ELR (cell line): ENCODE measurements at regions not wholly inside any gene's neighbourhood (a gene's known extent, or its start where the extent isn't known, plus 50 kb on each side); places are given as distances from the start of the nearest gene placed in this dataset.
A peak's percentile ranks its signal among the peaks of the same experiment; 100 is the strongest.

Experiments used
- DNase-seq: peaks from one replicate; pipeline ENCODE4 v3.0.0-alpha.2; 2015; ENCODE audit warnings: low read depth

- no peak for DNase-seq
Measured at GRCh38 chr3:72434296-72434695, 413.9 kb downstream of the SHQ1 start.

- no peak for DNase-seq
Measured at GRCh38 chr3:72432246-72432645, 416.0 kb downstream of the SHQ1 start.

GRCh38 chr3:72429589-72430353 lies 418.5 kb downstream of the SHQ1 start:
- no peak for DNase-seq

DNA sequence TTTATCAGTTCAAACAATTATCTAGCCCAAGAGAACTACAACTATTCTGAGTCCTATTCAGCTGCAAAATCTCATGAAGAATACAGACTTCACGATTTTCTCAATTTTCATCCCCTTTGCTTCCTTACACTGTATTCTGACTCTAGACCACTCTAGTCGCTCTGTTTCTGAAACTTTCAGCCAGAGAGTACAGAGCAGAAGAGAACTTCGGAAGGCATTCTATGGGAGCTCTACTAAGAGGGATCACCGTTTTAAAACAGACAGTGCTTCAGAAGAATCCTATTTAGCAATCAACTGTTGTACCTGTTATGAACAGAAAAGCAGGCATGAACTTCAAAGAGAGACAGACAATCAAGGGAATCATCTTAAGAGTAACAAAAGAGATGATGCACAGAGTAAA lies 419.4 kb downstream of the SHQ1 start:
- no peak for DNase-seq

GRCh38 chr3:72427624-72428023 lies 420.6 kb downstream of the SHQ1 start:
- DNase-seq = no peak

GRCh38 chr3:72426618-72427397 lies 421.4 kb downstream of the SHQ1 start:
- no peak for DNase-seq

DNA sequence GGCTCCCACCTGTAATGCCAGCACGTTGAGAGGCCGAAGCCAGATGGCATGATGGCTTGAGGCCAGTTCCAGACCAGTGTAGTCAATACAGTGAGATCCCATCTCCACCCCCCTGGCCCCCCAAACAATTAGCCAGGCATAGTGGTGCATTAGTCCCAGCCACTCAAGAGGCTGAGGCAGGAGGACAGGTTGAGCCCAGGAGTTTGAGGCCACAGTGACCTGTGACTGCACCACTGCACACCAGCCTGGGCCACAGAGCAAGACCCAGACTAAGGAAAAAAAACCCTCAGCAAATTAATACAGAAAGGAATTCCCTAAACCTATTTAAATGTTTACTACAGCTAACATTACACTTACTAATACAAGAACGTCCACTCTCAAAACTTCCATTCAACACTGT lies 424.6 kb downstream of the SHQ1 start:
- DNase-seq = no peak

DNA sequence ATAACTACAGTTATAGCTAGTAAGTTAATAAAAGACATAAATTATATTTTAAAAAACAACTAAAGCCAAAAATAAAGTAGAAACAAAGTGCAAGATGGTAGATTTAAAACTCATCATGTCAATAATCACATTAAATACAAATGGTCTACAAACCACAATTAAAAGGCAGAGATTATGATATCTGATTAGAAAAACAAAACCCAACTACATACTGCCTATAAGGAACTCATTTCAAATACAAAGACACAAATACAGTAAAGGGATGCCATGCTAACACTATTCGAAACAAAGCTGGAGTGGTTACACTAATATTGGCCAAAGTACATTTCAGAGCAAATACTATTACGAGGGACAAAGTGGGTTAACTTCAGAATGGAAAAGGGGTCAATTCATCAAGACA lies 426.5 kb downstream of the SHQ1 start:
- no peak for DNase-seq

GRCh38 chr3:72421126-72421525 lies 427.1 kb downstream of the SHQ1 start:
- DNase-seq = no peak

DNA sequence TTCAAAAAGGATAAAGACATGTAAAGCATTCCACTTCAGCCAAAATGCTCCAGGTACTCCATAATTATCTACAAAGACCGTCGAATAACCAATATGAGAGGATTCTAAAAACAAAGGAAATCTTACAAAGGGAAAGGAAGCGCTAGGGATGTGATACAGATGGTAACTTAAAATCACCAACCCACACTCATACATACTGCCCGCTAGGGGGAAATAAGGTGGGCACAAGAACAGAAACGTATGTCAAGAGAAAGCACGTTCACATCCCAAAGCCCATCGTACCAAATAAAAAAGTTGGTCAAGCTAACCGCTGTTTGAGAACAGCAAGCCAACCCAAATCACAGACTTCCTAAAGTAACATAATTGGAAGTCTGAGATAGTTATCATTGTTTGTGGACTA lies 429.4 kb downstream of the SHQ1 start:
- DNase-seq = no peak

GRCh38 chr3:72418244-72418643 lies 430.0 kb downstream of the SHQ1 start:
- peak; percentile 58 for DNase-seq

DNA sequence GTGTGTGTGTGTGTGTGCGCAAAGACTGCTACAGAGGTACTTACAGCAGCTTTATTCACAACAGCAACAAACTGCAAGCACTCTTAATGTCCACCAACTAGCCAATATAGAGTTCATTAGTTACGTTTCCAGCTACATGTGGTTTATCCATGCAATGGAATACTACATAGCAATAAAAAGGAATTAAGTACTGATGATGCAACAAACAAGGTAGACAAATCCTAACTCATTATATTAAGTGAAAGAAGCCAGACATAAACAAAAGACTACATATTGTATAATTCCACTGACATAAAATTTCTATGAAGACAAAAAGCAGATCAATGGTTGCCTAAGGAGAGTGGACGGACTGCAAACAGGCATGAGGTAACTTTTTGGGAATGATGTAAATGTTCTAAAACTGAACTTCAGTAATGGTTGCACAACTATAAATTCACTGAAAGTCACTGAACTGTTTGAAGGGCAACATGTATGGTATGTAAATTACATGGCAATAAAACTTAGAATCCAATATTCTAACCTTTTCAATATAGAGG lies 433.7 kb downstream of the SHQ1 start:
- no peak for DNase-seq

GRCh38 chr3:72413228-72413627 lies 435.0 kb downstream of the SHQ1 start:
- peak; percentile 53 for DNase-seq

GRCh38 chr3:72412340-72412956 lies 435.8 kb downstream of the SHQ1 start:
- DNase-seq = no peak

DNA sequence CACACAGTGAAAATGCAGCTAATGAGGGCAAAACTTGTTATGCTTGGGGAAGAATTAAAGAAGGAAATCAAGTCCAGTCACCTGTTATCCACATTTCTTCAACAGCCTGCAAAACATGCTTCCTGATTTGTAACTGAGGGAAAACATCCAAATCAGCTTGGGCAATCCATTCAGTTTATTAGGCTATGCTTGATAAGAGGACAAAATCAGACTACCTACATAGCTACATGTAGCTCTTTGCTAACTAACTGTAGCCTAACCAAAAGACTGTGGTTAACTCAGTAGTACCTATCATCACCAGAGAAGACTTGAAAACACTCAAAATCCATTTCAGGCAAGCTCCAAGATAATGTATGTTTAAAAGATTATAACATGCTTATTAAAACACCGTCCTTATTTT lies 436.4 kb downstream of the SHQ1 start:
- no peak for DNase-seq

DNA sequence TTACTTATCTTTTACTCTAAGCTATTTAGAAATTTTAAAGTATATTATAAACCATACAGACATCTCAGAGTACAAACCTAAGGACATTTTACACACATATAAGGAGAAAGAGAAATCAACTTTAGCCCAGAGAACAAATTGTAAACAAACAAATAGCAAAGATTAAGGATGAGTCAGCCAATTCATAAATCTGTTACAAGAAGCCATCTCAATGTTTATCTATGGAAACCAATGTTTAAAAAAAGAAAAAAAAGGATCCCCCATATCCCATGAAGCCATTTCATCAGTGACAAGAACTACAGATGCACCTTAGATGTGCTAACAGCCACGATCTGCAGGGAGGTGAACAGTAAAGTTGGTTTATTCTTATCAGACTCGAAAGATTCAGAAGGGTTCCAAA lies 437.1 kb downstream of the SHQ1 start:
- DNase-seq = peak; percentile 33

- no peak for DNase-seq
Measured at GRCh38 chr3:72408983-72409779, 439.1 kb downstream of the SHQ1 start.

- DNase-seq = no peak
Measured at GRCh38 chr3:72407766-72408165, 440.5 kb downstream of the SHQ1 start.

DNA sequence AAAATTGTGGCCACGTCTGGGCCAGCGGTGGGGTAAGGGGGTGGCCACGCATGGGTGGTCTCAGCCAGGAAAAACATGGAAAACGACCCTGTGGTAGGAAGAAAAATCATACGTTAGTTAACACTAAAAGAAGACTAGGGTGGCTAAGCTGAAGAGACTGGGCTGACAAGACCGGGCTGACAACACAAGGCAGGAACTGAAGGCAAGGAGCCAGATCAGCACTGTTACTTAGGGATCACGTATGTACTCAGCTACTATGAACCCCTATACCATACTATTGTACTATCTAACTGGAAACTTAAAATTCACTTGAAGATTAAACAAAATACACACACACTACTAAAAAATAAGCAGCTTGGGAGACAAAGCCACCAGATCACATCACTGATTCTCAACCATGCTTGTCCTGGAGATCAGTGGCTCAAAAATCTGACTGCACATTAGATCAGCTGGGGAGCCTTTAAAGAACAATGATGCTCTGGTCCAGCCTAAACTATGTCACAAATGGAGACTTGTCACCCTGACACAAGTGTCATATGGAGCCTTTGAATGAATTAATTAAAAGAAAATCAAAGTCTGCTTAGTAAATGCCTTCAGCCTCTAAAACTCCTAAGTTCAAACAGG lies 442.2 kb downstream of the SHQ1 start:
- no peak for DNase-seq

DNA sequence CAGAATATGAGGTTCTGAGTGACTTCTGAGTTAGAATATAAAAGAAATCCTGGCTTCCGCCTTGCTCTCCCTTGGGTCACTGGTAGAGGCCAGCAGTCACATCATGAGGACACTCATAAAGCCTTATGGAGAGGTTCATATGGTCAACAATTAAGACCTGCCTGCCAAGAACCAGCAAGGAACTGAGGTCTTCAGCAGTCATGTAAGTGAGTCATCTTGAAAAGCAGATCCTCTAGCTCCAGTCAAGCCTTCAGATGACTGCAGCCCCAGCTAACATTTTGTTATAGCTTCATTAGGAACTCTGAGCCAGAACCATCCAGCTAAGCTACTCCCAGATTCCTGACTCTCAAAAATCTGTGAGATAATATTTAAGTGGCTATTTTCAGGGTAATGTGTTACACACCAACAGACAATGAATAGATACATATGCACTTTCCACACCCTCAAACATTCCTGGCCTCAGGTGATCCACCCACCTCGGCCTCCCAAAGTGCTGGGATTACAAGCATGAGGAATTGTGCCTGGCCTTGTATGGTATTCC lies 447.2 kb downstream of the SHQ1 start:
- DNase-seq = no peak

GRCh38 chr3:72398781-72399180 lies 449.5 kb downstream of the SHQ1 start:
- DNase-seq = no peak
